K562 (cell line): ENCODE measurements at regions not wholly inside any gene's neighbourhood (a gene's known extent, or its start where the extent isn't known, plus 50 kb on each side); places are given as distances from the start of the nearest gene placed in this dataset.
A peak's percentile ranks its signal among the peaks of the same experiment; 100 is the strongest.

Experiments
- CBX2 ChIP-seq: fragments of 200-600 bp; sonication (generic); IDR thresholded peaks from one replicate; pipeline ENCODE4 v1.6.1; 2012; ENCODE audit warnings: mild to moderate bottlenecking, low read length, inconsistent platforms; ENCODE audit not compliant: insufficient read depth, poor library complexity, severe bottlenecking
- CREM ChIP-seq: IDR thresholded peaks from 2 replicates; pipeline ENCODE4 v1.6.1; 2014; ENCODE audit warnings: antibody characterized with exemption, low read depth
- SMC3 ChIP-seq: conservative IDR thresholded peaks from 2 replicates; pipeline ENCODE4 v1.6.1; 2011; ENCODE audit warnings: low read depth, low read length, improper control_type of control experiment; ENCODE audit not compliant: insufficient read depth
- U2AF2 ChIP-seq: fragments of 200-400 bp; formaldehyde crosslinking; optimal IDR thresholded peaks from 2 replicates; pipeline ENCODE3; 2017; ENCODE audit warnings: low read depth, mild to moderate bottlenecking, low read length
- ZNF197 ChIP-seq: fragments of 200-800 bp; sonication (Bioruptor generic); IDR thresholded peaks from 2 replicates; pipeline ENCODE4 v1.6.1; 2016; ENCODE audit warnings: low read depth, missing genetic modification characterization, missing compliant biosample characterization
- ZNF311 ChIP-seq: fragments of 250-450 bp; sonication (Bioruptor Pico); IDR thresholded peaks from 2 replicates; pipeline ENCODE4 v1.4.0; 2020; ENCODE audit warnings: mild to moderate bottlenecking, moderate library complexity
- TF ChIP-seq, protein P1 (sequence below), 3 experiments: IDR thresholded peaks in 2 of 3; conservative IDR thresholded peaks in 1 of 3; 2 replicates each; pipeline ENCODE4 v1.5.1; 2011 to 2012; ENCODE audit warnings: low read length in 3 of 3, mild to moderate bottlenecking in 3 of 3, control low read depth in 2 of 3, improper control_type of control experiment in 1 of 3, inconsistent platforms in 1 of 3, low read depth in 1 of 3, mixed read lengths in 1 of 3, moderate library complexity in 1 of 3; ENCODE audit not compliant: insufficient read depth in 2 of 3
- TF ChIP-seq, protein P2 (sequence below), 2 experiments: fragments of 450-650 bp; formaldehyde crosslinking in 1 of 2; IDR thresholded peaks; 2 replicates each; pipeline versions ENCODE4 v1.4.0 to v1.6.1; 2014 to 2020; ENCODE audit warnings: mild to moderate bottlenecking in 2 of 2, borderline replicate concordance in 1 of 2, low read depth in 1 of 2

DNA sequence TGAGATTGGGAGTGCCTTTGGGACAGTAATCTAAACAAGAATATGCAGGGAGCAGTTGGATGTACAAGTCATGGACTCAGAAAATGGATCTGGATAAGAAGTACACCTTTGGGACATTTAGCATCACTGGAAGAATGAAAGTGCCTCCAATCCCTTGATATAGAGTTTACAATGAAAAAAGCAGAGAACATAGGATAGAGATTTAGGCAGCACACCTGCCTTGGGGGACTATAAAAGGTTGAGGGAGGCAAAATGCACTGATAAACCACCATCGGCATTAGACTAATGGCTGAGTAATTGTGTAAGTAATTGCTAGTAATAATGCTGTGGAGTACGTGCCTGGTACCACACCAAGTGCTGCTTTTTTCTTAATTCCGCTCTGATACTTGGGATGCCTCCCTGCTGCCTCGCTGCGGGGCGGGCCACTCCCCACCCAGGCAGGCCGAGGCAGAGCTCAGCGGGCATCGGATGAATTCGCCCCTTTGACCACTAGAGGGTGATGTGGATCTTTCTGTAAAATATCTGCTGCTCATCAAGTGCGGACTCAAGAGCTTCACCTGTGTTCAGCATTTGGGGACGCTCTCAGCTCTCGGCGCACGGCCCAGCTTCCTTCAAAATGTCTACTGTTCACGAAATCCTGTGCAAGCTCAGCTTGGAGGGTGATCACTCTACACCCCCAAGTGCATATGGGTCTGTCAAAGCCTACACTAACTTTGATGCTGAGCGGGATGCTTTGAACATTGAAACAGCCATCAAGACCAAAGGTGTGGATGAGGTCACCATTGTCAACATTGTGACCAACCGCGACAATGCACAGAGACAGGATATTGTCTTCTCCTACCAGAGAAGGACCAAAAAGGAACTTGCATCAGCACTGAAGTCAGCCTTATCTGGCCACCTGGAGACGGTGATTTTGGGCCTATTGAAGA, 99.9 kb downstream of the ANKRD18B start:
- TF ChIP-seq CBX2 = no peak
- TF ChIP-seq SMC3 = 0 out of 2 replicates have a peak, but pooled peaks have one; percentile 50
- no peak for TF ChIP-seq U2AF2
- TF ChIP-seq, protein P1, sequence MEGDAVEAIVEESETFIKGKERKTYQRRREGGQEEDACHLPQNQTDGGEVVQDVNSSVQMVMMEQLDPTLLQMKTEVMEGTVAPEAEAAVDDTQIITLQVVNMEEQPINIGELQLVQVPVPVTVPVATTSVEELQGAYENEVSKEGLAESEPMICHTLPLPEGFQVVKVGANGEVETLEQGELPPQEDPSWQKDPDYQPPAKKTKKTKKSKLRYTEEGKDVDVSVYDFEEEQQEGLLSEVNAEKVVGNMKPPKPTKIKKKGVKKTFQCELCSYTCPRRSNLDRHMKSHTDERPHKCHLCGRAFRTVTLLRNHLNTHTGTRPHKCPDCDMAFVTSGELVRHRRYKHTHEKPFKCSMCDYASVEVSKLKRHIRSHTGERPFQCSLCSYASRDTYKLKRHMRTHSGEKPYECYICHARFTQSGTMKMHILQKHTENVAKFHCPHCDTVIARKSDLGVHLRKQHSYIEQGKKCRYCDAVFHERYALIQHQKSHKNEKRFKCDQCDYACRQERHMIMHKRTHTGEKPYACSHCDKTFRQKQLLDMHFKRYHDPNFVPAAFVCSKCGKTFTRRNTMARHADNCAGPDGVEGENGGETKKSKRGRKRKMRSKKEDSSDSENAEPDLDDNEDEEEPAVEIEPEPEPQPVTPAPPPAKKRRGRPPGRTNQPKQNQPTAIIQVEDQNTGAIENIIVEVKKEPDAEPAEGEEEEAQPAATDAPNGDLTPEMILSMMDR (IDR thresholded peaks at IDR 0.05 in 2 of 3, conservative IDR thresholded peaks at IDR 0.05 in 1 of 3; ENCODE audit: insufficient read depth in 2 of 3, low read depth in 1 of 3, low read length in 3 of 3) = peak; percentile 72 to 92 (median 85)
- TF ChIP-seq, protein P2, sequence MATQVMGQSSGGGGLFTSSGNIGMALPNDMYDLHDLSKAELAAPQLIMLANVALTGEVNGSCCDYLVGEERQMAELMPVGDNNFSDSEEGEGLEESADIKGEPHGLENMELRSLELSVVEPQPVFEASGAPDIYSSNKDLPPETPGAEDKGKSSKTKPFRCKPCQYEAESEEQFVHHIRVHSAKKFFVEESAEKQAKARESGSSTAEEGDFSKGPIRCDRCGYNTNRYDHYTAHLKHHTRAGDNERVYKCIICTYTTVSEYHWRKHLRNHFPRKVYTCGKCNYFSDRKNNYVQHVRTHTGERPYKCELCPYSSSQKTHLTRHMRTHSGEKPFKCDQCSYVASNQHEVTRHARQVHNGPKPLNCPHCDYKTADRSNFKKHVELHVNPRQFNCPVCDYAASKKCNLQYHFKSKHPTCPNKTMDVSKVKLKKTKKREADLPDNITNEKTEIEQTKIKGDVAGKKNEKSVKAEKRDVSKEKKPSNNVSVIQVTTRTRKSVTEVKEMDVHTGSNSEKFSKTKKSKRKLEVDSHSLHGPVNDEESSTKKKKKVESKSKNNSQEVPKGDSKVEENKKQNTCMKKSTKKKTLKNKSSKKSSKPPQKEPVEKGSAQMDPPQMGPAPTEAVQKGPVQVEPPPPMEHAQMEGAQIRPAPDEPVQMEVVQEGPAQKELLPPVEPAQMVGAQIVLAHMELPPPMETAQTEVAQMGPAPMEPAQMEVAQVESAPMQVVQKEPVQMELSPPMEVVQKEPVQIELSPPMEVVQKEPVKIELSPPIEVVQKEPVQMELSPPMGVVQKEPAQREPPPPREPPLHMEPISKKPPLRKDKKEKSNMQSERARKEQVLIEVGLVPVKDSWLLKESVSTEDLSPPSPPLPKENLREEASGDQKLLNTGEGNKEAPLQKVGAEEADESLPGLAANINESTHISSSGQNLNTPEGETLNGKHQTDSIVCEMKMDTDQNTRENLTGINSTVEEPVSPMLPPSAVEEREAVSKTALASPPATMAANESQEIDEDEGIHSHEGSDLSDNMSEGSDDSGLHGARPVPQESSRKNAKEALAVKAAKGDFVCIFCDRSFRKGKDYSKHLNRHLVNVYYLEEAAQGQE (IDR thresholded peaks at IDR 0.05; ENCODE audit: borderline replicate concordance) = peak; percentile 88
- TF ChIP-seq, protein P2 (CRISPR knock-in tag; IDR thresholded peaks at IDR 0.05; ENCODE audit: low read depth) = no peak
- TF ChIP-seq ZNF311 (CRISPR knock-in tag) = no peak
- no peak for TF ChIP-seq ZNF197 (CRISPR knock-in tag)
- no peak for TF ChIP-seq CREM
